Femur (tissue), 1 donor: ENCODE measurements at regions not wholly inside any gene's neighbourhood (a gene's known extent, or its start where the extent isn't known, plus 50 kb on each side); places are given as distances from the start of the nearest gene placed in this dataset.

Experiments used
- DNase-seq: peaks from one replicate; pipeline ENCODE4 v3.0.0-alpha.2; 2017

GRCh38 chr12:46461459-46461858, 88.9 kb upstream of the SLC38A2 start:
- DNase-seq, result no peak

GRCh38 chr12:46460682-46461210, 88.2 kb upstream of the SLC38A2 start:
- no peak for DNase-seq

DNA sequence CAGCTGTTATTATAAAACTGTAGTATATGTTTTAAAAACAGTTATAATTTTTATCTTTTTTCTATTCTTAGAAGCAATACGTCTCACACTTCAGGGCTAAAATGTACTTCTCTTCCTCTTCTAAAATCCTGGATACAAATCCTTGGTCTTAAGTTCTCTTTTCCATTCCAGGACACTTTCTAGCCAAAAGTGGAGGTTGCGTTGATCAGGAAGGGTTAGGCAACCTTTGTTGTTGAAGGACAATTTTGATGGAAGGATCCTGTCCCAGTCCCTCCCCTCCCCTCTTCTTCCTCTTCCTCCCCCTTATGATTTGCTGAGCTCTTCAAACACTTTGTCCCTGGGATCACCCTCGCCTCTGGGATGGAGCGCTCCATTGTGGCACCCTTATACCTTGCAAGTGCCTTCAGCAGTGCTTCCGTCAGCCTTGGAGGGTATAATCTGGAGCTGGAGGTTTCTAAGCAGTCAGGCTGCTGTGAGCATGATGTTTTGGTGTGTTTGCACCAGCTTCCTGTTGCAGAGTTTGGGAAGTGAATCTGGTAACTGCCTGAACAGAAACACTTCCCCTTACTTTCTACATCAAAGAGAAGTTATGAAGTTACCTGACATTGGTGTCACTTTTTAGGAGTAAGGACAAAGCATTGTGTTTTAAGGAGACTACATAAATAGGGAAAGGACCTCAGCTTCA, 87.4 kb upstream of the SLC38A2 start:
- DNase-seq, result peak; percentile 28

GRCh38 chr12:46459111-46459510, 86.5 kb upstream of the SLC38A2 start:
- no peak for DNase-seq

DNA sequence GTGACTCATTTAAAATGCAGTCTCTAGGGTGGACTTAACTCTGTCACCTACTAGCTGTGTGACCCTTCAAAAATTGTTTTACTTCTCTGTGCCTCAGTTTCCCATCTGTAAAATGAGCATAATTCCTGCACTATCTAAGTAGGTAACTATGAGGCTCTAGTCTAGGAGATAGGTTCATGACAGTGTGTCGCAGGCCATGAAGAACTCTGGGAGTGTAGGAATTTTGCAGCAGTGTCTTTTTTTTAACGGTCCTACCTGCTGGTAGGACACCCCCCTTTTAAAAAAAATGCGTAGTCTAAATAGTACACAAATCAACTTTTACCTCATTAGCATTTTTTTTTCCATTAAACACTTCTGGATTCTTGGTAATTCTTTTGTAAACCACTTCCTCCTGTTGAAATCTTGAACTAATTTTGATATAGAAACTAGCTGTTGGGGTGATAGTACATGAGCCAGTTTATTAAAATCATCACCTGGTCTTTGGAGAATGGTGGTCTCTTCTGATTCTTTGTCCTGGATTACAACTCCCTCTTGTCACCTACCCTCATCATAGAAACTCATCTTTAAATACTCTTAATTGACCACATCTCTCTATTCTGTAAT, 86.0 kb upstream of the SLC38A2 start:
- DNase-seq, result no peak

DNA sequence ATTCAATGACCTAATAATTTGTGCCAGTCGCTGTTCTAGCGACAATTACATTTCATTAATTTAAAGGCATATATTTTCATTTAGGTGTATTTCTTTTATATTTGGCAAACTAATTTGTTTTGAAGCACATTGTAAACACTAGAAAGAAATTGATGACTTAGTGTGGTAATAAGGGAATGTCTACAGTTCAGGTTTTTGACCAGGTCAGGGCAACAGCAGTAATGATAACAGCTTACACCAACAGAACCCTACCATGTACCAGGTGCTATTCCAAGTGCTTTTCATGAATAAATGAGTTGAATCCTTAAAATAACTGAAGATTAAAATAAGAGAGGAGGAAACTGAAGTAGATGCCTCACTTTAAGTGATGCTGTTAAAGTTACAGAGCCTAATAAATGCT, 85.4 kb upstream of the SLC38A2 start:
- DNase-seq, result no peak

DNA sequence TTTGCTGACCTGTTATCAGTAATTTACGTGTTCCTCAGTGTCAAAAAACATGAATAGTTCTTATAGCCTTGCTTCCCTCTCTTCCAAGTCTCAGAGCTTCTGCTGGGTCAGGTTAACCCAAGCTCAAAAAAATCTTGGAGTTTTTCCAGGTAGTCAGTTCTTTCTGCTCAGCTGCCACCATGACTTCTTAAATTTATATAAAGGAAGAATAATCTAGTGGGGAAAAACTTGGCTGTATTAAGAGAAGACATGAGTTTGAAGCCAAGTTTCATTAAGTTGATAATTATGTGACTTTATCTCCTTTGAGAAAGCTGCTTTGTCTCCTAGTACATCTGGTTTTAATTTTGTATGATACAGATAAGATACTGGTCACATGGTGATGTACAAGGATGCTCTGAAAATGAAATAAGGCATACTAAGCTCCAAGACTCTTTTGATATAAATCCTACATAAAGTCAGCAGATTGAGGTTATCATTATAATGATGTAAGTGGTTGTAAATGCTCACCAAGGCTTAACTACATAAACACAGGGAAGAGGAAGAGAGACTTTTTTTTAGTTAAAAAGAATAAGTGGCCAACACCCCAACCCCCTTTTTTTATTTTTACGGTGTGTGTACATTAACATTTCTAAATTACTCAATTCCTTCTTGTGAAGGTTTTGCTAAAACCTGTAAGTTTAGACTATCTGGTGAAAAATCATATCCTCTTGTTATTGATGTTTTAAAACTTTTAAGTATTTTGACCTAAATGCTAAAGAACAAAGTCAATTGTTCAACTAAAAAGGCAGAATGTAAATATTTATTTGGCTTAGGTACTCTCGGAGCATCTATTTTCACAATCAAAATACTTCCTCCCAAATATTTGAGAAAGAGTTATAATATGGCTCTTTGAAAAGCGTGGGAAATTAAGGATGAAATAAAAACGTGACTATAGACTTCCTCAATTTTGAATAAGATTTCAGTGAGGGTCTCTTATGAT, 84.1 kb upstream of the SLC38A2 start:
- DNase-seq, result no peak

GRCh38 chr12:46455648-46456352, 83.2 kb upstream of the SLC38A2 start:
- no peak for DNase-seq

GRCh38 chr12:46454981-46455380, 82.4 kb upstream of the SLC38A2 start:
- no peak for DNase-seq

DNA sequence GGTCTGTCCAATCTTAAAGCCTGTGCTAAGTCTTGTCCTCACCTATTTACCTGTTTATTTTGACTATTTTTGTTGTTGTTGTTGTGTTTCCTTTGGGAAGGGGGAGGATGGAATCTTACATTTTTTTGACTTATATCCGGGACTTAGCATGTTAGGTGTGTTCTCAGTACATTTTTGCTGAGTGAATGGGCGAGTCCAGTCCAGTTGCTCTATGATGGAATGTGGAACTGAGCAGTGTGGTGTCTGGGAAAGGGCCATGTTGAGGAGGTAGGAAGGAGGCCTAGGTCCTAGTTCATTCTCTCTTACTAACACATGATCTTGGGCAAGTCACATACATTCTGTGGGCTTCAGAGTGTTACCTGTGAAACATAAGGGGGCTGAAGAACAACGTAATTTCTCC, 80.9 kb upstream of the SLC38A2 start:
- DNase-seq, result no peak

GRCh38 chr12:46452776-46453175, 80.2 kb upstream of the SLC38A2 start:
- DNase-seq, result no peak

DNA sequence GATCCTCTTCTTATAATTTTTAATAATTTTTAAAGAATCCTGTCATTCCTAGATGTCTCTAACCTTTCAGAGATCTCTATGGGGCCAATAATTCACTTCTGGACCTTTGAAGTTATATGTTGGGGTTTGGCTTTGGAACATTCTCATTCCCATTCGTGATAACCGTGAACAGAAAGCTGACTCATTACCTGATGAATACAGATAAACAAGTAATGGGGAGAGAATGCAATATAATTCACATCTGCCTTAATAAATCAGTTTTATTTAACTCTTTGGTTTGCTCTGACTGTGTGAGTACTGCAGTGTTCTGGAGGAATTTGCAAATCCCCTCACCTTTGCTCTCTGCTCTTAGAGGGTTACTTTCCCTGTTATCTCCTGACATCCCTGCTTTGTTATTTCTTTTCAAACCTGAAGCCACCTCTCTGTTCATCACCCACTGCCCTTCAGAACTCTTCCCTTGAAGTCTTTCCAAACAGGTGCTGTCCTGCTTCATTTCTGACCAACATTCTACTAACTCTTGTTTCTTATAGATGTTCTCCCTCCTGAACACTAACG, 79.6 kb upstream of the SLC38A2 start:
- no peak for DNase-seq

- DNase-seq, result no peak
These were observed 78.9 kb upstream of the SLC38A2 start for GRCh38 chr12:46451276-46452021.

GRCh38 chr12:46450279-46450748, 77.7 kb upstream of the SLC38A2 start:
- DNase-seq, result peak; percentile 55

DNA sequence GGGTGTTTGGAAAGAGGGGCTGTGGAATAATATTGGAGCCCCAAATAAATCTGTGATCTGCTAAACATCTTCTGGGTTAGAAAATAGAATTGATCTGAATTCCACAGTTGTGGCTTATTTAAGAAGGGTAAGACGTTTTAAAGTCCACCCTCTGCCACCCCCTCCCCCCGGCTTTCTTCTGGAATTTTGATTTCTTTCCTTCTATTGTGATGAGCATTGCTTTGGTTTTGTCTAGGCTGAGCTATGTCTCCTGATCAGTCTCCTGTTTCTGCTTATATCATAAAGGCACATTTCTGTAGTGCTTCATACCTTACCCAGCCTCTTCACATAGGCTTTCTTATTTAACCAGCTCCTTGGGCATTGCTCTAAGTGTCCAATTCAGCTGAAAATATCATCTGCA, 77.3 kb upstream of the SLC38A2 start:
- no peak for DNase-seq

GRCh38 chr12:46449316-46449715, 76.7 kb upstream of the SLC38A2 start:
- DNase-seq, result no peak

GRCh38 chr12:46446645-46447044, 74.1 kb upstream of the SLC38A2 start:
- no peak for DNase-seq

GRCh38 chr12:46445551-46446235, 73.1 kb upstream of the SLC38A2 start:
- DNase-seq, result no peak

DNA sequence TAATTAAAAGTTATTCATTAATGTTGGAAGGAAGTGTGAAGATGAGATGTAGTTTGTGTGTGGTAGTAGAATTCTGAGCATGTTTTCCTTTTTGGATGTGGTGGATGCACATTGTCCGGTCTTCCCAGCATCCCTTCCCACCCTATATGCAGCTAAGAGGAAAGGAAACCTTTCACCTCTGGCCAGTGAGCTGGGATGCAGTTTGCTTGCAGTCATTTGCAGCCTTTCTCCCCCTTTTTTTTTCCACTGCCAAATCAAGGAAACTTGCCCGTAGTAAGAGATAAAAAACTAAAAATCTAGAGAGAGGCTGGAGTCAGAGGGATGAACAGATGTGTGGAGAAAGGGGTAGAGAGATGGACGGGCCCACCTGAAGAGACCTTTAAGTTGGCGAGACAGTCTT, 72.5 kb upstream of the SLC38A2 start:
- no peak for DNase-seq

- no peak for DNase-seq
These were observed 71.2 kb upstream of the SLC38A2 start for GRCh38 chr12:46443594-46444263.
